Mucosa of descending colon (tissue), 3 donors: ENCODE measurements at regions not wholly inside any gene's neighbourhood (a gene's known extent, or its start where the extent isn't known, plus 50 kb on each side); places are given as distances from the start of the nearest gene placed in this dataset.

ENCODE experiments used
- ATAC-seq: fragments of 200-7000 bp; cut with Tn5 transposase; one replicate; pipeline ENCODE4 v1.9.1; 2020; ENCODE audit warnings: mild to moderate bottlenecking, moderate library complexity
- DNase-seq, 3 donors: peaks; one replicate each; pipeline ENCODE4 v3.0.0-alpha.2; 2020
- H3K36me3 ChIP-seq: fragments of 200-600 bp; one replicate; pipeline ENCODE4 v1.8.0; 2021; ENCODE audit warnings: low read depth, mild to moderate bottlenecking
- H3K4me1 ChIP-seq: fragments of 200-600 bp; one replicate; pipeline ENCODE4 v1.8.0; 2021; ENCODE audit warnings: low read depth, mild to moderate bottlenecking
- H3K4me3 ChIP-seq: fragments of 200-600 bp; one replicate; pipeline ENCODE4 v1.8.0; 2021; ENCODE audit warnings: mild to moderate bottlenecking
- H3K9me3 ChIP-seq: fragments of 200-600 bp; one replicate; pipeline ENCODE4 v1.8.0; 2021; ENCODE audit warnings: mild to moderate bottlenecking
- intact Hi-C, 2 donors: fragments of 100-400 bp; cut with DNase I in 1 of 2; cut with micrococcal nuclease in 1 of 2; formaldehyde crosslinking; loops; one replicate each; pipeline versions ENCODE4 v1.11.0 to v1.11.1; 2022; cut with DNase I, micrococcal nuclease
- TF ChIP-seq, protein P1 (sequence below): fragments of 200-600 bp; IDR thresholded peaks from one replicate; pipeline ENCODE4 v1.8.0; 2022; ENCODE audit warnings: antibody characterized with exemption, mild to moderate bottlenecking
- donor health status: DM: no; HTN: no; CAD: no; lungs with moderate emphysema.
- donor health status: DM: no; HTN: no; CAD: no.
- donor health status: DM: no; HTN: yes; CAD: no.

DNA sequence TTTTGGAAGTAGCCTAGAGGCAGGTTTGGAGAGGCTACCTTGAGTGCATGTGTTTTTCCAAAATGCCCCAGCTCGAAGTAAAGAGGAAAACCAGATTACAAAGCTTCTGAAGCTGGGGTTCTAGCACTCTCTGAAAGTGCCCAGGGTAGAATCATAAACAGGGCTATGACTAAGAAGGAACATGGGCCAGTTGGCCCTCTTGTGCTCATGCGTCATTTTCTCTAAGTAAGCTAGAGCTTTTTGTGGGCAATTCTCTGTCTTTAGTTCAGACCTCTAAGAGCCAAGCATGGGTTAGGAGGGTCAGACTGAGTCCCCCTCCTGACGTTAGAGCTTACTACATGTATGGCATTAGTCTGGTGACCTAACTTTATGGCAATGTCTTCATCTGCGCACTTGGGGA is 129.5 kb upstream of the UMPS start:
- no peaks in the 10 kb centered on the region for H3K9me3 ChIP-seq
- no peak overlapping the region for H3K4me3 ChIP-seq
- no peaks in the 10 kb centered on the region for H3K36me3 ChIP-seq
- TF ChIP-seq, protein P1, sequence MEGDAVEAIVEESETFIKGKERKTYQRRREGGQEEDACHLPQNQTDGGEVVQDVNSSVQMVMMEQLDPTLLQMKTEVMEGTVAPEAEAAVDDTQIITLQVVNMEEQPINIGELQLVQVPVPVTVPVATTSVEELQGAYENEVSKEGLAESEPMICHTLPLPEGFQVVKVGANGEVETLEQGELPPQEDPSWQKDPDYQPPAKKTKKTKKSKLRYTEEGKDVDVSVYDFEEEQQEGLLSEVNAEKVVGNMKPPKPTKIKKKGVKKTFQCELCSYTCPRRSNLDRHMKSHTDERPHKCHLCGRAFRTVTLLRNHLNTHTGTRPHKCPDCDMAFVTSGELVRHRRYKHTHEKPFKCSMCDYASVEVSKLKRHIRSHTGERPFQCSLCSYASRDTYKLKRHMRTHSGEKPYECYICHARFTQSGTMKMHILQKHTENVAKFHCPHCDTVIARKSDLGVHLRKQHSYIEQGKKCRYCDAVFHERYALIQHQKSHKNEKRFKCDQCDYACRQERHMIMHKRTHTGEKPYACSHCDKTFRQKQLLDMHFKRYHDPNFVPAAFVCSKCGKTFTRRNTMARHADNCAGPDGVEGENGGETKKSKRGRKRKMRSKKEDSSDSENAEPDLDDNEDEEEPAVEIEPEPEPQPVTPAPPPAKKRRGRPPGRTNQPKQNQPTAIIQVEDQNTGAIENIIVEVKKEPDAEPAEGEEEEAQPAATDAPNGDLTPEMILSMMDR = no peak
- ATAC-seq = peak; percentile 63
- intact Hi-C loops = no loop called here
- H3K4me1 ChIP-seq = peaks cover 5% of the 10 kb centered on the region
- no peak for DNase-seq

DNA sequence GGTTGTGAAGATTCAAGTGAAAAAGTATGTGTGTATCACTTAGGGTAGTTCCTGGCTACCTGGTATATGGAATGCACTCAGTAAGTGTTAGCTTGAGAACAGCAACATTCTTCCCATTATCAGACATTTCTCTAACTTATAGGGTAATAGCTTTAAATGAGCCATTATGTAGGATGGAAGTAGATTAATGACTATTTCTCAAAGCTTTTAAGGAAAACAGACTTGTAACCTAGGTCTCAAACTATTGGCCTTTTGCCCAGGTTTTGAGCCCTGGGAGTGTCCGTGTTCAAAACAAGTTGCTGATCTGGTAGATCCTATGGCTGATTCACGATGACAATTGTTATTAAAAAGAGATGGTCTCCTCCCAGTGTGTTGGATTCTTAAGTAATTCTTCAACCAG is 129.1 kb upstream of the UMPS start:
- TF ChIP-seq, protein P1 = no peak
- Histone ChIP-seq H3K4me1 (peaks cover 5% of the 10 kb centered on the region), H3K9me3 (no peaks in the 10 kb centered on the region), H3K4me3 (no peak overlapping the region), H3K36me3 (no peaks in the 10 kb centered on the region)
- no peak for DNase-seq
- ATAC-seq = no peak
- intact Hi-C loops = no loop called here

DNA sequence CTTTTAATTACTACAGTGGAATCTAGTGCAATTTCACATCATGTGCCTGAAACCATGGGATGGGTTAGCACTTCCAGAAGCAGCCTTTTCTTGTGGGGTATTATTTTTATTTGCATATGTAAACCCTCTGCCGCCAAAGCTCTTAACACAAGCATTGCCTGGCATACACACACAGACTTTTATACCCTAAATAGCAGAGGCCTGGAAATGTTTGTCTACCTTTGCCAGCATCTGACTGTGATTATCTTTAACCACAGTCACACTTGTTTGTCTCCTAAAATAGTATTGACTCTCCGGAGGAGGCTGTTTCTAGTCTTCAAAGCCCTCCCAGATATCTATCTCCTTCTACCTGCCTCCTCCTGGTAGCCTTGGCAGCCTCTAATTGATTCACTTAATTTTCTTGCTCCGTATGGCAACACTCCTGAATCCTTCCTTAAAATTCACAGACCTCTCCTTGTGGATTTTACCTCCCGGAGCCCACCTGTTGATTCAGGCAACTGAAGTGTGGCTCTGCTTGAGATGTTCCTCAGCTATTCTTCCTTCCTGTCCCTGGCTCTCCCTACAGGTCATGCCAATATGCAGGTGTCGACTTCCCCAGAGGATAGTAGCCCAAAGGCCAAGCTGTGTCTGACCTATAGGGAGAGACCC is 127.1 kb upstream of the UMPS start:
- no peak for DNase-seq
- Histone ChIP-seq H3K36me3 (no peaks in the 10 kb centered on the region), H3K9me3 (no peaks in the 10 kb centered on the region), H3K4me3 (no peak overlapping the region), H3K4me1 (peaks cover 5% of the 10 kb centered on the region)
- TF ChIP-seq, protein P1 = no peak
- ATAC-seq = no peak
- intact Hi-C loops = no loop called here

DNA sequence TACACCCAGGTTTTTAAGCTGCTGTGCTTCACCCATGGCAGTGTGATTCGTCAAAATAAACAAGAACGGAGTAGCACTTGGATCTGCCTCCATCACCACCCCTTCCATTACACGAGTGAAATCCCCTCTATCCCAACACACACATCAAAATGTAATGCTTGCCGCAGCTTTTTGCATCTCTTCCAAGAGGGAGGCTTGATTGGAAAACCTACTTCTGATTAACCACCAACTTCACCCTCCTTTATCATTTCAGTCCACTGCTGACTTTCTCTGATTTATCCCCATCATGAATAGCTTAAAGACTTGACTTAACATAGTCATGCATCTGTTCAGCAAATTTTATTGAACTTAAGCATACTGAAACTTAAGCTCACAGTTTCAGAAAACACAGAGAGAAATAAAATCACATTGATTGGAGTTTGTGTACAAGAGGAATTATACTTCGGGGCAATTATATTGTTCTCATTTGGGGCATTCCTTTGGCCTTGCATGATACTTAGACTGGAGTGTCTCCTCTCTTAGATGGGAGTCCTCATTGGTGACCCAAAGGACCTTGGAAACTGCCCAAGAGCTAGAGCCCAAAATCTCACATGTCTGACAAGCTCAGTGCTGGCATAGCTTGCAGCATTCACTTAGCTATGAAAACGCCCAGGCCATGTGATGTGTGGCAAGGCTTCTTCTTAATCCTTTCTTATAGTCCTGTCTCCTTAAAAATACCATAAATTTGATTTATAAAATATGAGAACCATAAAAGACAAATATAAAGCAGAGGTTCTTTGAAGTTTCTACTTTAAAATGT is 124.3 kb upstream of the UMPS start:
- no peak for ATAC-seq
- no peak overlapping the region for H3K4me3 ChIP-seq
- intact Hi-C loops = no loop called here
- no peak for DNase-seq
- H3K4me1 ChIP-seq = peaks cover 18% of the 10 kb centered on the region
- no peaks in the 10 kb centered on the region for H3K9me3 ChIP-seq
- TF ChIP-seq, protein P1 = no peak
- no peaks in the 10 kb centered on the region for H3K36me3 ChIP-seq

DNA sequence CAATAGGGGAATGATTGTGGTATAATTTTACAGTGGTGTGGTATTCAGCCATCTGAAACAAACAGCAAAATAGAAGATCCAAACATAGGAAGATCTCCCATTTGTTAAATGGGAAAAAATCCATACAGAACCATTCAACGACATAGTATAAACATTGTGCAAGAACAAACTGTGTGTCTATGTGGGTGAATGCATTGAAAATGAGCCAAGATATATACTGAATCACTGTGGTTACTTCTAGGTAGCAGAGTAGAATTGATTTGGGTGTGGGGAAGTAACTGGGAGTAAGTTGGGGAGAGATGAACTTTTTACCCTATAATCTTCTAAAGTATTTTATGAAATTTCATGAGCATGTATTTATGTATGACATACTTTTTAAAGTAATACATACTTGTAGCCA is 123.1 kb upstream of the UMPS start:
- intact Hi-C loops = no loop called here
- ATAC-seq = peak; percentile 44
- no peaks in the 10 kb centered on the region for H3K9me3 ChIP-seq
- H3K36me3 ChIP-seq = no peaks in the 10 kb centered on the region
- H3K4me3 ChIP-seq = no peak overlapping the region
- peaks cover 26% of the 10 kb centered on the region for H3K4me1 ChIP-seq
- TF ChIP-seq, protein P1 = no peak
- DNase-seq = no peak
